Esophagus squamous epithelium (tissue), 4 donors: ENCODE measurements at regions not wholly inside any gene's neighbourhood (a gene's known extent, or its start where the extent isn't known, plus 50 kb on each side); places are given as distances from the start of the nearest gene placed in this dataset.

ENCODE experiments used
- CTCF ChIP-seq, 6 experiments: fragments of 450-650 bp in 4 of 6; fragments of 200-600 bp in 2 of 6; sonication (generic) in 2 of 6; IDR thresholded peaks; one replicate each; pipeline ENCODE4 v1.5.1; 2016 to 2019; ENCODE audit warnings: antibody characterized with exemption in 6 of 6, mild to moderate bottlenecking in 4 of 6, moderate library complexity in 4 of 6
- POLR2A ChIP-seq, 4 donors: fragments of 450-650 bp; IDR thresholded peaks; one replicate each; pipeline ENCODE4 v1.6.1; 2017; ENCODE audit warnings: antibody characterized with exemption in 4 of 4, mild to moderate bottlenecking in 4 of 4, moderate library complexity in 3 of 4

- no peak for TF ChIP-seq CTCF (IDR thresholded peaks at IDR 0.05)
- TF ChIP-seq POLR2A (IDR thresholded peaks at IDR 0.05) = no peak
These were observed 306.0 kb upstream of the ADAMTS9 start for GRCh38 chr3:64993781-64994180.
